LNCAP (cell line): ENCODE measurements at regions not wholly inside any gene's neighbourhood (a gene's known extent, or its start where the extent isn't known, plus 50 kb on each side); places are given as distances from the start of the nearest gene placed in this dataset.

Experiments used
- TF ChIP-seq, protein P1 (sequence below): fragments of 450-650 bp; IDR thresholded peaks from 2 replicates; pipeline ENCODE4 v1.5.1; 2017; ENCODE audit warnings: mild to moderate bottlenecking

DNA sequence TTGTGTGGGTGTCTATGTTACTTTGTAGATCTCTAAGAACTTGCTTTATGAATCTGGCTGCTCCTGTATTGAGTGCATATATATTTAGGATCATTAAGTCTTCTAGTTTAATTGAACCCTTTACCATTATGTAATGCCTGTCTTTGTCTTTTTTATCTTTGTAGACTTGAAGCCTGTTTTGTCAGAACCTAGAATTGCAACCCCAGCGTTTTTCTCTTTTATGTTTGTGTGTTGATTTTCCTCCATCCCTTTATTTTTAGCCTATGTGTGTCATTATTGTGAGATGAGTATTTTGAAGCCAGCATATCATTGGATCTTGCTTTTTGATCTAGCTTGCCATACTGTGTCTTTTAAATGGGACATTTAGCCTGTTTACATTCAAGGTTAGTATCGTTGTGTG is 573.2 kb downstream of the BRINP3 start:
- TF ChIP-seq, protein P1, sequence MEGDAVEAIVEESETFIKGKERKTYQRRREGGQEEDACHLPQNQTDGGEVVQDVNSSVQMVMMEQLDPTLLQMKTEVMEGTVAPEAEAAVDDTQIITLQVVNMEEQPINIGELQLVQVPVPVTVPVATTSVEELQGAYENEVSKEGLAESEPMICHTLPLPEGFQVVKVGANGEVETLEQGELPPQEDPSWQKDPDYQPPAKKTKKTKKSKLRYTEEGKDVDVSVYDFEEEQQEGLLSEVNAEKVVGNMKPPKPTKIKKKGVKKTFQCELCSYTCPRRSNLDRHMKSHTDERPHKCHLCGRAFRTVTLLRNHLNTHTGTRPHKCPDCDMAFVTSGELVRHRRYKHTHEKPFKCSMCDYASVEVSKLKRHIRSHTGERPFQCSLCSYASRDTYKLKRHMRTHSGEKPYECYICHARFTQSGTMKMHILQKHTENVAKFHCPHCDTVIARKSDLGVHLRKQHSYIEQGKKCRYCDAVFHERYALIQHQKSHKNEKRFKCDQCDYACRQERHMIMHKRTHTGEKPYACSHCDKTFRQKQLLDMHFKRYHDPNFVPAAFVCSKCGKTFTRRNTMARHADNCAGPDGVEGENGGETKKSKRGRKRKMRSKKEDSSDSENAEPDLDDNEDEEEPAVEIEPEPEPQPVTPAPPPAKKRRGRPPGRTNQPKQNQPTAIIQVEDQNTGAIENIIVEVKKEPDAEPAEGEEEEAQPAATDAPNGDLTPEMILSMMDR, result no peak

DNA sequence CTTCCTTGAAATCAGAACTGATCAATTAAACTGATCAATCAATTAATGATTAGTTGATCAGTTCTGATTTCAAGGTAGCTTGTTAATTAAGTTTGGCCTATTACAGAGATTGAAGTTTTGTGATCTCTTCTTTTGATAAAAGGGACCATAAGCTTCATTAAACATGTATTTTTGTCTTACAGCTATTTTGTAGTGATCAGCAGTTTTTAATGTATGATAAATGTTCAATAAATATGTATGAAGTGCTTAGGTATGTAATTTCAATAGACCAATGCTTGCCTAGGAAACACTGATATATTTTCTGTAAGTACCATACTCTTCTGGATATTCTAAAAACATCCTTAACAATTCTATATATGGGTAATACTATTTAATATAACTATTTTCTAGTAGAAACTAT is 569.6 kb downstream of the BRINP3 start:
- TF ChIP-seq, protein P1, result no peak

DNA sequence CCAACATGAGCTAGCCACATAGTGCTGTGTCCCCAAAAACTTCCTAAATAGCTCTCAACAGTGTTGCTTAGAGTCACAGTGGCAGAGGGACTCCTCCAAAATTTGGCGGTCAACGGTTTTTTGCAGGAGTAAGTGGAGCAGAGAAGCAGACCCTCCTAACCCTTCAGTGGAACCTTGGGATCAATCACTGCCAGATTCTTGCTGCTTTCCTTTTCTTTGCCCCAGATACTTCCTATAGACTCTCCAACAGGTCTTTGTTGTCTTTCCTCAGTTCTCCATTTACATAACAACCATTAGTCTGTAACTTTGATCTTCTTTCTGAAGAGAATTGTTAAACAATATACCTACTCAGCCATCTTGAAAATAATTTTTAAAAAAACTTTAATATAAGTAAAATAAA is 556.1 kb downstream of the BRINP3 start:
- TF ChIP-seq, protein P1, result no peak

DNA sequence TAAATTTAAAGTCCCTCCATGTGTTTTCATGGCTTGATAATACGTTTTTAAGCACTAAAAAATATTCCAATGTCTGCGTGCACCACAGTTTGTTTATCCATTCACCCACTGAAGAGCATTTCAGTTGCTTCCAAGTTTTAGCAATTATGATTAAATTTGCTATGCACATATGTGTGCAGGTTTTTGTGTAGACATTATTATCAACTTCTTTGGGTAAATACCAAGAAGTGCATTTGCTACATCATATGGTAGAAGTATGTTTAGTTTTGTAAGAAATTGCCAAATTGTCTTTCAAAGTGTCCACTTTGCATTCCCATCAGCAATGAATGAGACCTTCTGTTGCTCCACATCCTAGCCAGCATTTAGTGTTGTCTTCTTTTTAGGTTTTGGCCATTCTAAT is 550.0 kb downstream of the BRINP3 start:
- TF ChIP-seq, protein P1, result no peak

DNA sequence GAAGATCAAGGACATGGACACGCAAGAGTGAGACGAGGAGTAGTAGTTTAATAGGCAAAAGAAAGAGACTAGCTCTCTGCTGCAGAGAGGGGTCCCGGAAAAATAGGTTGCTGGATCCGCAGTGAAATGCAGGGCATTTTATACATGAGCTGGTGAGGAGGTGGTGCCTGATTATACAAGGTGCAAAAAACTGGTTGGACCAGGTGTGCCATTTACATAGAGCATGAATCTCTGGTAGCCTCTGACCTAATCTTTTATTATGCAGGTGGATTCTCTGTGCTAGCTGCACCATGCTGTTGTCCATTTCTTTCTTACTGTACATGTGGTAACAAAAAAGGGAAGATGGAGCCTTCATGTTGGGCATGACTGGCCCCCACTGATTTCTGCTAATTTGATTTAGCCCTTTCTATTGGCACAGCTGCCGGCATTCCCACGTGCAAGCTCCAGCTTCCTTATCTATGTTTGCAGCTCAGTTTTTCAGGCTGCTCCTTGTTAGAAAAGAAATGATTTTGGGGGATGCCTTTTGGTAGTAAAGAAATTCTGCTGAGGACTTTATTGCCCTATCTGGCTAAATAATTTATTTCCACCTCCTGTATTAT is 548.1 kb downstream of the BRINP3 start:
- TF ChIP-seq, protein P1, result no peak

DNA sequence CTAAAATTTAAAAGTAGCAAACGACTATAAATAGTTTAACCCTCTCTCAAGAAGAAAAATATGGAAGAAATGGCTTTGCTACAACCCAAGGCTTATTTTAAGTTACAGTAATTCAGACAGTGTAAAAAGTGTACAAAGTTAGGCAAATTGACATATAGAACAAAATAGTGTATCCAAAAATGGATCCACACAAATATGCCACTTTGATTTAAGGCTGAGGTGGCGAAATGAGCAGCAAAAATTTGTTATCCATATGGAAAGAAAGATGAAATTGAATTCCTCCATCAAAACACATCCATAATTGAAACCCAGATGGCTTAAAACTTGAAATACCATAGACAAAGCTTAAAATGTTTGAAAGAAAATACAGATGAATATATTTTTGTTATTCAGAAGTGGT is 540.8 kb downstream of the BRINP3 start:
- TF ChIP-seq, protein P1, result no peak

DNA sequence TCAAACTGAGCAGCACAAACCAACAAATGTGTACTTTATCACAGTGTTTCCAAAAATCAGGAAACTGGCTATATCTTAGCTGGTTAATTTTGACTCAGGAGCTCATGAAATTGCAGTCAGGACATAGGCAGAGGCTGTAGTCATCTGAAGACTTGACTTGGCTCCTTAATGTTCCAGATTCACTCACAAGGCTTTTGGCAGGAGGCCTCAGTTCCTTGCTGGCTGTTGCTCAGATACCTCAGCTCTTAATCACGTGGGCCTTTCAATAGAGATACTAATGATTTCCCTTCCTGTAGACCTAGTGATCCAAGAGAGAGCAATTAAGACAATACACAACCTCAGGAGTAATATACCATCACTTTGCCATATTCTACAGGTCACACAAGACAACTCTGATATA is 537.7 kb downstream of the BRINP3 start:
- TF ChIP-seq, protein P1, result no peak

DNA sequence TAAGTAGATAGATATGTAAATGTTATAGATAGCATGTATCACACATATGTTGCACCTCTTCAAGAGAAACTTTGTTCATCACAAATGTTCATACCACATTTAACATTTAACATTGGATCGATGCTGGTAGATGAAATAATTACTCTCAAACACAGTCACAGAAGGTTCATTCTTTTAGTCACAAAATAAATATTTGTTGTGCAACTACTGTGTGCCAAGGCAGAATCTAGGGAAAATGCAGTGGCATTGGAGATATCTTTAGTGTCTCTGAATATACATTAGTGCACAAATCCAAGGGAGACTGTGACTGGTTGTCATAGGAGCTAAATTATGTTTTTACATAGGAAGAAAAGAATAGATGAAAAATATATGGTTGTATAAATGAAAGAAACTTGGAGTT is 535.7 kb downstream of the BRINP3 start:
- TF ChIP-seq, protein P1, result no peak
